ENCODE measurements at regions not wholly inside any gene's neighbourhood (a gene's known extent, or its start where the extent isn't known, plus 50 kb on each side); places are given as distances from the start of the nearest gene placed in this dataset.

- no peak for ATAC-seq
- no TSS peak for BruUV-seq (replicated peaks)
Observed at GRCh38 chr10:118497227-118497626, 98.2 kb downstream of the PRLHR start.

GRCh38 chr10:118496525-118496924 is 98.9 kb downstream of the PRLHR start:
- Histone ChIP-seq H3K36me3 (ENCODE audit: low read depth, low read length) (no peaks in the 10 kb centered on the region), H3K4me1 (ENCODE audit: insufficient read depth, low read length) (peaks cover 9% of the 10 kb centered on the region), H2AFZ (ENCODE audit: low read length) (no peak overlapping the region), H3K4me2 (ENCODE audit: low read length) (no peak overlapping the region), H3K9ac (ENCODE audit: low read length) (no peak overlapping the region), H3K27ac (ENCODE audit: low read length) (no peak overlapping the region), H3K79me2 (ENCODE audit: low read length) (no peaks in the 10 kb centered on the region), H3K27me3 (ENCODE audit: low read length) (no peaks in the 10 kb centered on the region), H3K9me3 (ENCODE audit: low read length) (no peaks in the 10 kb centered on the region), H4K20me1 (ENCODE audit: low read length) (no peaks in the 10 kb centered on the region), H3K9me2 (replicated peaks; ENCODE audit: low read length) (no peaks in the 10 kb centered on the region), H3K4me3 (ENCODE audit: low read length) (no peak overlapping the region), H3F3A (ENCODE audit: low read length, unreplicated experiment) (no peaks in the 10 kb centered on the region)
- ATAC-seq (no peak), DNase-seq (no peak)
- ChIA-PET CTCF (no interaction called here), POLR2A (ENCODE audit: unreplicated experiment) (no interaction called here)
- intact Hi-C loops (cut with micrococcal nuclease), result no loop called here
- no TSS peak for BruUV-seq (replicated peaks)
- TF ChIP-seq CTCF (conservative IDR thresholded peaks at IDR 0.05; ENCODE audit: low read depth, low read length) (no peak), EZH2phosphoT487 (IDR thresholded peaks at IDR 0.05; ENCODE audit: borderline replicate concordance, low read length) (no peak), EZH2 (IDR thresholded peaks at IDR 0.05; ENCODE audit: low read length, unreplicated experiment) (no peak)

More at GRCh38 chr10:118497227-118497626, 98.2 kb downstream of the PRLHR start:
- intact Hi-C loops (cut with micrococcal nuclease), result no loop called here
- no peak for DNase-seq
- no peaks in the 10 kb centered on the region for H3K27me3 ChIP-seq (ENCODE audit: low read length)
- no peaks in the 10 kb centered on the region for H3K9me3 ChIP-seq (ENCODE audit: low read length)
- no peaks in the 10 kb centered on the region for H3K36me3 ChIP-seq (ENCODE audit: low read depth, low read length)
- POLR2A ChIA-PET (ENCODE audit: unreplicated experiment), result no interaction called here
- H4K20me1 ChIP-seq (ENCODE audit: low read length), result no peaks in the 10 kb centered on the region
- no peaks in the 10 kb centered on the region for H3F3A ChIP-seq (ENCODE audit: low read length, unreplicated experiment)
- CTCF ChIA-PET, result no interaction called here
- H3K79me2 ChIP-seq (ENCODE audit: low read length), result no peaks in the 10 kb centered on the region
- H2AFZ ChIP-seq (ENCODE audit: low read length), result no peak overlapping the region
- no peak overlapping the region for H3K4me3 ChIP-seq (ENCODE audit: low read length)
- no peak for TF ChIP-seq EZH2 (IDR thresholded peaks at IDR 0.05; ENCODE audit: low read length, unreplicated experiment)
- no peak for TF ChIP-seq EZH2phosphoT487 (IDR thresholded peaks at IDR 0.05; ENCODE audit: borderline replicate concordance, low read length)
- no peak for TF ChIP-seq CTCF (conservative IDR thresholded peaks at IDR 0.05; ENCODE audit: low read depth, low read length)
- H3K27ac ChIP-seq (ENCODE audit: low read length), result no peak overlapping the region
- no peak overlapping the region for H3K4me2 ChIP-seq (ENCODE audit: low read length)
- peaks cover 16% of the 10 kb centered on the region for H3K4me1 ChIP-seq (ENCODE audit: insufficient read depth, low read length)
- H3K9me2 ChIP-seq (replicated peaks; ENCODE audit: low read length), result no peaks in the 10 kb centered on the region
- no peak overlapping the region for H3K9ac ChIP-seq (ENCODE audit: low read length)

- TF ChIP-seq EZH2phosphoT487 (IDR thresholded peaks at IDR 0.05; ENCODE audit: borderline replicate concordance, low read length) (no peak), CTCF (conservative IDR thresholded peaks at IDR 0.05; ENCODE audit: low read depth, low read length) (no peak), EZH2 (IDR thresholded peaks at IDR 0.05; ENCODE audit: low read length, unreplicated experiment) (no peak)
Observed at GRCh38 chr10:118495499-118495898, 99.9 kb downstream of the PRLHR start.

More at GRCh38 chr10:118495499-118495898, 99.9 kb downstream of the PRLHR start:
- H3K27ac ChIP-seq (ENCODE audit: low read length), result no peak overlapping the region
- H3K4me1 ChIP-seq (ENCODE audit: insufficient read depth, low read length), result no peaks in the 10 kb centered on the region
- H3K9ac ChIP-seq (ENCODE audit: low read length), result no peak overlapping the region
- intact Hi-C loops (cut with micrococcal nuclease), result no loop called here
- H3K36me3 ChIP-seq (ENCODE audit: low read depth, low read length), result no peaks in the 10 kb centered on the region
- H3K9me3 ChIP-seq (ENCODE audit: low read length), result no peaks in the 10 kb centered on the region
- no TSS peak for BruUV-seq (replicated peaks)
- CTCF ChIA-PET, result no interaction called here
- H3K79me2 ChIP-seq (ENCODE audit: low read length), result no peaks in the 10 kb centered on the region
- H3K27me3 ChIP-seq (ENCODE audit: low read length), result no peaks in the 10 kb centered on the region
- H4K20me1 ChIP-seq (ENCODE audit: low read length), result no peaks in the 10 kb centered on the region
- no peak overlapping the region for H3K4me2 ChIP-seq (ENCODE audit: low read length)
- no peaks in the 10 kb centered on the region for H3F3A ChIP-seq (ENCODE audit: low read length, unreplicated experiment)
- DNase-seq (no peak), ATAC-seq (no peak)
- POLR2A ChIA-PET (ENCODE audit: unreplicated experiment), result no interaction called here
- H3K9me2 ChIP-seq (replicated peaks; ENCODE audit: low read length), result no peaks in the 10 kb centered on the region
- no peak overlapping the region for H3K4me3 ChIP-seq (ENCODE audit: low read length)
- no peak overlapping the region for H2AFZ ChIP-seq (ENCODE audit: low read length)

Data from PC-3 (cell line).